Myocyte (in vitro differentiated cells): ENCODE measurements at regions not wholly inside any gene's neighbourhood (a gene's known extent, or its start where the extent isn't known, plus 50 kb on each side); places are given as distances from the start of the nearest gene placed in this dataset. TPM values are rescaled to one million over a fixed set of nuclear protein-coding genes. Genes with fewer than 3 reads are reported as not detected.

Experiments
- DNase-seq: peaks from one replicate; pipeline ENCODE4 v3.0.0-alpha.2; 2012; ENCODE audit warnings: low read depth
- microRNA-seq: library from miRNA; unstranded; fragments of <30 nt; microRNA quantifications from one replicate; pipeline ENCODE4, GENCODE V29; 2016

DNA sequence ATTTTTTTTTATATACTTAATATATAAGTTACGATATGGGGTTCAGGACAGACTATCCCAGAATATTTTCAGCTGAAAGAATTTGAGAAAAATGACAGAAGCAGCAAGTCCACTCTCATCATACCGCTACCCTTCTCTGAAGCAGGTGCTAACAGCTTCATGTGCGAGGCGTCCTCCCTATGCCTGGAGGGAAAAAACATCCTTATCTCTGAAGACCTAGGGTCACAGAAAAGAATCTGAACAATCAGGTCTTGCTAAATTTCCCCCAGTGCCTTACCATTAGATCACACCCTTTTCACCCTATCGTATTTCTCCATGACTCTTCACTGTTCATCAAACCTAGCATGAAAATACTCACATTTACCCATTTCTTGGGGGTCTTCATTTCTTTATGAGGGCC, 51.9 kb upstream of the CREB1 start:
- no peak for DNase-seq

DNA sequence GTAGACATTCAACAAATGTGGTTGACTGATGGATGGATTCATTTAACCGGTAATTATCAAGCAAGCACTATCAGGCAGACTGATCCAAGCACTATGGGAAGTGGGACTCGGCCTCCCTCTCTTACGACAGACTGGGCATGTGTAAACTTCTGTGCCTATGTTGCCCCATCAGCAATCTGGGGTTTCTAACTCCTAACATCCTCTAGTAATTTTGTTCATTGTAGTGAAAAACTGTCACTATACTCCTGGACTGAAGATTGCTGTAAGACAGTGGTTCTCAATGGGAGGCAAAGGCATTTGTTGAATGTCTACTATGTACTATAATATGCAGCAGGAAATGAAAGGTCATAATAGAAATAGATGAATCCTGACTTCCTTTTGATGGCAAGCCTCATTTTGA, 51.2 kb upstream of the CREB1 start:
- no peak for DNase-seq

DNA sequence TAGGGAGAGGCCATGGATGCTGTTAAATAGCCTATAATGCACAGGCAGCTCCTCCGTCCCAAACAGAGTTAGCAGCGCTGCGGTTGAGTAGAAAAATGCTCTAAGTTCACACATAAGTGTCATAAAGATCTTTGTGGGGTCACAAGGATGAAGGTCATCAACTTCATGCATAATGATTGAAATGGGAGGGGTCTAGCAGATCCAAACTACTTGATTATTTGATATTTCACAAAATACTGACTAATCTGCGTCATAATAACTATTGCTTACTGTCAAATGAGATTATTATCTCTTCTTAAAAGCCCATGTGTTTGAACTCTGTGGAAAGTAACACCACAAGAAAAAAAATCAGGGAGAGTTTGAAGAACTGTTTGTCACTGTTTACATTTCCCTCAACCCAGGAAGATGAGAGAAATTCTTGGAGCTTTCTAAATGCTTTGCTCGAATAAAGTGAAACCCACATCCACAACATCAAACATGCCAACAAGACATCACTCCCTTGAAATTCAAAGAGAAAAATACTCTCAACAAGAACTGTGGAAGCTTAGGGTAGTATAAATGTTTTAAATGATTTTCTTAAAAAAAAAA, 50.5 kb upstream of the CREB1 start:
- DNase-seq, result no peak

Small RNAs in the stretch of these regions (microRNA-seq; reads per million reads assigned to microRNA genes)
- not detected for gene MIR1302-4
